GM12878 (cell line): ENCODE measurements at regions not wholly inside any gene's neighbourhood (a gene's known extent, or its start where the extent isn't known, plus 50 kb on each side); places are given as distances from the start of the nearest gene placed in this dataset.

ENCODE experiments used
- ATAC-seq: fragments of 200-7000 bp; cut with Tn5 transposase; 3 replicates; pipeline ENCODE4 v1.9.1; 2020; ENCODE audit warnings: mild to moderate bottlenecking, moderate library complexity
- BruUV-seq: library from RNA; stranded (reverse); fragments of 400-500 nt; replicated peaks from 2 replicates; lab custom pipeline; 2021; lab: Mats Ljungman, UMichigan
- CTCF ChIA-PET: fragments of 300-600 bp; sonication (Branson Sonifier 250); formaldehyde crosslinking; extraction: SDS; loops from one replicate; lab custom pipeline; 2021; ENCODE audit warnings: inconsistent platforms; lab: Yijun Ruan, JAX
- POLR2A ChIA-PET: fragments of 350-600 bp; formaldehyde crosslinking; extraction: SDS; loops from one replicate; lab custom pipeline; 2021; ENCODE audit warnings: inconsistent platforms; lab: Charles Lee
- RAD21 ChIA-PET: fragments of 300-600 bp; sonication (Branson Sonifier 250); formaldehyde crosslinking; loops from one replicate; lab custom pipeline; 2023; ENCODE audit warnings: antibody characterized with exemption; ENCODE audit not compliant: unreplicated experiment; lab: Charles Lee
- SMC1A ChIA-PET: fragments of 300-600 bp; sonication (Branson Sonifier 250); formaldehyde crosslinking; loops from one replicate; lab custom pipeline; 2023; ENCODE audit not compliant: unreplicated experiment, uncharacterized antibody; lab: Charles Lee
- DNase-seq: peaks from one replicate; pipeline ENCODE4 v3.0.0-alpha.2; 2011; ENCODE audit warnings: low read depth, low spot score
- FAIRE-seq: peaks from 3 replicates; lab custom pipeline; 2011; peaks lifted over from hg19 to GRCh38; lab: Jason Lieb, UNC
- H2AFZ ChIP-seq: 2 replicates; pipeline ENCODE4 v1.6.0; 2011; ENCODE audit warnings: low read depth, low read length, control low read depth; ENCODE audit not compliant: control insufficient read depth
- H3K27ac ChIP-seq: 2 replicates; pipeline ENCODE4 v1.5.1; 2011; ENCODE audit warnings: control low read depth; ENCODE audit not compliant: control insufficient read depth, insufficient read depth
- H3K27me3 ChIP-seq, 2 experiments: replicated peaks in 1 of 2; 2 replicates each; pipeline versions ENCODE4 v1.6.0 to v1.6.1; 2011; ENCODE audit warnings: low read length in 1 of 2; ENCODE audit not compliant: control insufficient read depth in 2 of 2, insufficient read depth in 2 of 2
- H3K36me3 ChIP-seq, 2 experiments: 2 replicates each; pipeline ENCODE4 v1.5.1; 2011; ENCODE audit warnings: low read length in 1 of 2; ENCODE audit not compliant: control insufficient read depth in 2 of 2, insufficient read depth in 2 of 2
- H3K4me1 ChIP-seq: 2 replicates; pipeline ENCODE4 v1.6.1; 2011; ENCODE audit warnings: mild to moderate bottlenecking, low read length, moderate library complexity, mixed read lengths; ENCODE audit not compliant: control insufficient read depth, insufficient read depth
- H3K4me2 ChIP-seq: 2 replicates; pipeline ENCODE4 v1.6.0; 2011; ENCODE audit warnings: control low read depth; ENCODE audit not compliant: control insufficient read depth, insufficient read depth
- H3K4me3 ChIP-seq: fragments of 200-600 bp; sonication (generic); 2 replicates; pipeline ENCODE4 v1.5.1; 2016
- H3K79me2 ChIP-seq: 2 replicates; pipeline ENCODE4 v1.6.0; 2011; ENCODE audit warnings: low read length; ENCODE audit not compliant: control insufficient read depth, insufficient read depth
- H3K9ac ChIP-seq: 2 replicates; pipeline ENCODE4 v1.8.0; 2011; ENCODE audit warnings: low read length, control low read depth, mixed read lengths; ENCODE audit not compliant: control insufficient read depth, insufficient read depth
- H3K9me3 ChIP-seq: replicated peaks from 3 replicates; pipeline ENCODE4 v1.5.1; 2011; ENCODE audit warnings: mild to moderate bottlenecking, low read length; ENCODE audit not compliant: control insufficient read depth, insufficient read depth
- H4K20me1 ChIP-seq: 2 replicates; pipeline ENCODE4 v1.6.0; 2011; ENCODE audit not compliant: control insufficient read depth, insufficient read depth
- BHLHE40 ChIP-seq, 2 experiments: fragments of 450-650 bp in 1 of 2; IDR thresholded peaks; 2 replicates each; pipeline ENCODE4 v1.6.1; 2011 to 2017; ENCODE audit warnings: low read depth in 2 of 2, borderline replicate concordance in 1 of 2, improper control_type of control experiment in 1 of 2, low read length in 1 of 2, mild to moderate bottlenecking in 1 of 2
- CEBPB ChIP-seq, 2 experiments: fragments of 150-350 bp in 1 of 2; IDR thresholded peaks; 2 replicates each; pipeline ENCODE4 v1.6.1; 2012 to 2014; ENCODE audit warnings: low read depth in 2 of 2, low read length in 2 of 2, borderline replicate concordance in 1 of 2, inconsistent platforms in 1 of 2
- ESRRA ChIP-seq: IDR thresholded peaks from 2 replicates; pipeline ENCODE4 v1.6.1; 2012; ENCODE audit warnings: mild to moderate bottlenecking, low read length, improper control_type of control experiment
- NFYB ChIP-seq: IDR thresholded peaks from 2 replicates; pipeline ENCODE4 v1.6.1; 2011; ENCODE audit warnings: low read depth, mild to moderate bottlenecking, low read length, improper control_type of control experiment, moderate library complexity; ENCODE audit not compliant: insufficient read depth
- NRF1 ChIP-seq: conservative IDR thresholded peaks from 2 replicates; pipeline ENCODE4 v1.6.1; 2011; ENCODE audit warnings: mild to moderate bottlenecking, low read depth, low read length, improper control_type of control experiment
- POLR2AphosphoS5 ChIP-seq: IDR thresholded peaks from 2 replicates; pipeline ENCODE4 v1.6.1; 2011; ENCODE audit warnings: mild to moderate bottlenecking, low read length, inconsistent platforms
- RCOR1 ChIP-seq: conservative IDR thresholded peaks from 2 replicates; pipeline ENCODE4 v1.6.1; 2012; ENCODE audit warnings: low read depth, low read length, improper control_type of control experiment
- RUNX3 ChIP-seq: IDR thresholded peaks from 2 replicates; pipeline ENCODE4 v1.6.1; 2012; ENCODE audit warnings: low read length, inconsistent platforms
- TARDBP ChIP-seq: IDR thresholded peaks from 2 replicates; pipeline ENCODE4 v1.6.1; 2016; ENCODE audit warnings: borderline replicate concordance
- TCF3 ChIP-seq: IDR thresholded peaks from 2 replicates; pipeline ENCODE4 v1.6.1; 2012; ENCODE audit warnings: low read depth, mild to moderate bottlenecking, low read length, borderline replicate concordance; ENCODE audit not compliant: insufficient read depth
- WGBS: methylation state at CpG from one replicate; pipeline ENCODE4 v1.1.6; 2016; ENCODE audit warnings: low lambda C conversion rate; ENCODE audit not compliant: insufficient replicate concordance, insufficient coverage; ENCODE audit errors: missing lambda C conversion rate; 5-methylcytosine and 5-hydroxymethylcytosine counted together
- in situ Hi-C: fragments of 300-500 bp; cut with MboI; formaldehyde crosslinking; loops from 9 replicates; pipeline ENCODE4 v1.14.3; 2018; ENCODE audit warnings: mixed read lengths
- intact Hi-C: fragments of 100-400 bp; cut with micrococcal nuclease; formaldehyde crosslinking; loops from one replicate; pipeline ENCODE4 v1.14.2; 2022; ENCODE audit not compliant: unreplicated experiment
- TF ChIP-seq, protein P1 (sequence below): fragments of 450-650 bp; IDR thresholded peaks from 2 replicates; pipeline ENCODE4 v1.6.1; 2018; ENCODE audit warnings: borderline replicate concordance, mild to moderate bottlenecking; ENCODE audit not compliant: partially characterized antibody
- TF ChIP-seq, protein P2 (sequence below): IDR thresholded peaks from 2 replicates; pipeline ENCODE4 v1.6.1; 2012; ENCODE audit warnings: low read depth, low read length, improper control_type of control experiment
- TF ChIP-seq, protein P3 (sequence below): fragments of 450-650 bp; IDR thresholded peaks from 2 replicates; pipeline ENCODE4 v1.6.1; 2016; ENCODE audit warnings: mild to moderate bottlenecking

- Histone ChIP-seq H3K79me2 (no peaks in the 10 kb centered on the region), H3K9ac (no peak overlapping the region), H3K4me1 (no peaks in the 10 kb centered on the region), H3K27me3 (no peaks in the 10 kb centered on the region), H3K9me3 (no peaks in the 10 kb centered on the region), H3K36me3 (no peaks in the 10 kb centered on the region), H2AFZ (no peak overlapping the region), H4K20me1 (no peaks in the 10 kb centered on the region), H3K4me2 (no peak overlapping the region), H3K27ac (no peak overlapping the region), H3K4me3 (no peak overlapping the region)
- FAIRE-seq (no peak), ATAC-seq (no peak), DNase-seq (no peak)
- no TSS peak for BruUV-seq
- RAD21 ChIA-PET = no interaction called here
- CTCF ChIA-PET = no interaction called here
- POLR2A ChIA-PET = no interaction called here
- TF ChIP-seq RCOR1 = no peak
- TF ChIP-seq ESRRA = no peak
- TF ChIP-seq CEBPB (IDR thresholded peaks at IDR 0.05; ENCODE audit: borderline replicate concordance in 1 of 2, low read depth in 2 of 2, low read length in 2 of 2) = no peak
- no peak for TF ChIP-seq NRF1
- TF ChIP-seq BHLHE40 (IDR thresholded peaks at IDR 0.05; ENCODE audit: borderline replicate concordance in 1 of 2, low read depth in 2 of 2, low read length in 1 of 2) = no peak
- TF ChIP-seq, protein P1, sequence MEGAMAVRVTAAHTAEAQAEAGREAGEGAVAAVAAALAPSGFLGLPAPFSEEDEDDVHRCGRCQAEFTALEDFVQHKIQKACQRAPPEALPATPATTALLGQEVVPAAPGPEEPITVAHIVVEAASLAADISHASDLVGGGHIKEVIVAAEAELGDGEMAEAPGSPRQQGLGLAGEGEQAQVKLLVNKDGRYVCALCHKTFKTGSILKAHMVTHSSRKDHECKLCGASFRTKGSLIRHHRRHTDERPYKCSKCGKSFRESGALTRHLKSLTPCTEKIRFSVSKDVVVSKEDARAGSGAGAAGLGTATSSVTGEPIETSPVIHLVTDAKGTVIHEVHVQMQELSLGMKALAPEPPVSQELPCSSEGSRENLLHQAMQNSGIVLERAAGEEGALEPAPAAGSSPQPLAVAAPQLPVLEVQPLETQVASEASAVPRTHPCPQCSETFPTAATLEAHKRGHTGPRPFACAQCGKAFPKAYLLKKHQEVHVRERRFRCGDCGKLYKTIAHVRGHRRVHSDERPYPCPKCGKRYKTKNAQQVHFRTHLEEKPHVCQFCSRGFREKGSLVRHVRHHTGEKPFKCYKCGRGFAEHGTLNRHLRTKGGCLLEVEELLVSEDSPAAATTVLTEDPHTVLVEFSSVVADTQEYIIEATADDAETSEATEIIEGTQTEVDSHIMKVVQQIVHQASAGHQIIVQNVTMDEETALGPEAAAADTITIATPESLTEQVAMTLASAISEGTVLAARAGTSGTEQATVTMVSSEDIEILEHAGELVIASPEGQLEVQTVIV = no peak
- TF ChIP-seq, protein P2, sequence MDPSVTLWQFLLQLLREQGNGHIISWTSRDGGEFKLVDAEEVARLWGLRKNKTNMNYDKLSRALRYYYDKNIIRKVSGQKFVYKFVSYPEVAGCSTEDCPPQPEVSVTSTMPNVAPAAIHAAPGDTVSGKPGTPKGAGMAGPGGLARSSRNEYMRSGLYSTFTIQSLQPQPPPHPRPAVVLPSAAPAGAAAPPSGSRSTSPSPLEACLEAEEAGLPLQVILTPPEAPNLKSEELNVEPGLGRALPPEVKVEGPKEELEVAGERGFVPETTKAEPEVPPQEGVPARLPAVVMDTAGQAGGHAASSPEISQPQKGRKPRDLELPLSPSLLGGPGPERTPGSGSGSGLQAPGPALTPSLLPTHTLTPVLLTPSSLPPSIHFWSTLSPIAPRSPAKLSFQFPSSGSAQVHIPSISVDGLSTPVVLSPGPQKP = no peak
- TF ChIP-seq TCF3 = no peak
- TF ChIP-seq, protein P3, sequence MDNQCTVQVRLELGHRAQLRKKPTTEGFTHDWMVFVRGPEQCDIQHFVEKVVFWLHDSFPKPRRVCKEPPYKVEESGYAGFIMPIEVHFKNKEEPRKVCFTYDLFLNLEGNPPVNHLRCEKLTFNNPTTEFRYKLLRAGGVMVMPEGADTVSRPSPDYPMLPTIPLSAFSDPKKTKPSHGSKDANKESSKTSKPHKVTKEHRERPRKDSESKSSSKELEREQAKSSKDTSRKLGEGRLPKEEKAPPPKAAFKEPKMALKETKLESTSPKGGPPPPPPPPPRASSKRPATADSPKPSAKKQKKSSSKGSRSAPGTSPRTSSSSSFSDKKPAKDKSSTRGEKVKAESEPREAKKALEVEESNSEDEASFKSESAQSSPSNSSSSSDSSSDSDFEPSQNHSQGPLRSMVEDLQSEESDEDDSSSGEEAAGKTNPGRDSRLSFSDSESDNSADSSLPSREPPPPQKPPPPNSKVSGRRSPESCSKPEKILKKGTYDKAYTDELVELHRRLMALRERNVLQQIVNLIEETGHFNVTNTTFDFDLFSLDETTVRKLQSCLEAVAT = no peak
- no peak for TF ChIP-seq POLR2AphosphoS5
- TF ChIP-seq NFYB = no peak
- no peak for TF ChIP-seq RUNX3
- TF ChIP-seq TARDBP = no peak
- intact Hi-C loops = no loop called here
- in situ Hi-C loops = no loop called here
- SMC1A ChIA-PET = no interaction called here
- 35% methylated on average over 3 of the region's 3 CpGs for WGBS
Measured at GRCh38 chr7:9711259-9711918, 1262.3 kb upstream of the PHF14 start.
